ENCODE measurements at regions not wholly inside any gene's neighbourhood (a gene's known extent, or its start where the extent isn't known, plus 50 kb on each side); places are given as distances from the start of the nearest gene placed in this dataset.

DNA sequence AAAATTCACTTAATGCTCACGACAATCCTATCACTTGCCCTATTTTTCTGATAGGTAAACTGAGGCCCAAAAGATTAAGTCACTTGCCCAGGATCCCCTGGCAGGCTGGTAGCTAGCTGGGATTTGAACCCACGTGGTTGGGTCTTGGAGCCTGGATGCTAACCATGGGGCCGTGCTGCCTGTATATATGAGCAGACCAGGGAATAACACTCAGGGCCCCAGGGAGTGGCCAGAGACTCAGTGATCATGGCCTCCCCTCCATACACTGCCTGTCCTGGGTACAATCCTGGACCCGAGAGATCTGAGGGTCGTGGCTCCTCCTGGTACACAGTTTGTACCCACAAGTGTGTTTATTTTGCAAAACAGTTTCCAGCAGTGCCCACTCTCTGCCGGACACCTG lies 116.9 kb upstream of the PTPN1 start:
- no peaks in the 10 kb centered on the region for H3K27me3 Mint-ChIP-seq
- DNase-seq = no peak

GRCh38 chr20:50393990-50394561 lies 116.1 kb upstream of the PTPN1 start:
- peaks cover 10% of the 10 kb centered on the region for H3K4me1 Mint-ChIP-seq (ENCODE audit: low read depth)
- H3K4me3 Mint-ChIP-seq = no peak overlapping the region
- H3K36me3 Mint-ChIP-seq (ENCODE audit: low read depth) = no peaks in the 10 kb centered on the region
- no peak overlapping the region for H3K27ac Mint-ChIP-seq
- DNase-seq = no peak
- no peaks in the 10 kb centered on the region for H3K27me3 Mint-ChIP-seq
- no peaks in the 10 kb centered on the region for H3K9me3 Mint-ChIP-seq

More for the DNA sequence above, 116.9 kb upstream of the PTPN1 start:
- Mint-ChIP-seq H3K36me3 (ENCODE audit: low read depth) (no peaks in the 10 kb centered on the region), H3K9me3 (no peaks in the 10 kb centered on the region), H3K4me3 (no peak overlapping the region), H3K4me1 (ENCODE audit: low read depth) (peaks cover 18% of the 10 kb centered on the region), H3K27ac (no peak overlapping the region)

GRCh38 chr20:50394569-50394968 lies 115.6 kb upstream of the PTPN1 start:
- H3K4me3 Mint-ChIP-seq = no peak overlapping the region
- H3K27me3 Mint-ChIP-seq = no peaks in the 10 kb centered on the region
- H3K4me1 Mint-ChIP-seq (ENCODE audit: low read depth) = peaks cover 7% of the 10 kb centered on the region
- H3K27ac Mint-ChIP-seq = no peak overlapping the region
- H3K9me3 Mint-ChIP-seq = no peaks in the 10 kb centered on the region
- H3K36me3 Mint-ChIP-seq (ENCODE audit: low read depth) = no peaks in the 10 kb centered on the region
- DNase-seq = no peak

- no peak for DNase-seq
- Mint-ChIP-seq H3K27me3 (no peaks in the 10 kb centered on the region), H3K4me3 (no peak overlapping the region), H3K9me3 (no peaks in the 10 kb centered on the region), H3K36me3 (ENCODE audit: low read depth) (no peaks in the 10 kb centered on the region), H3K4me1 (ENCODE audit: low read depth) (peaks cover 7% of the 10 kb centered on the region), H3K27ac (no peak overlapping the region)
These were observed 114.9 kb upstream of the PTPN1 start for GRCh38 chr20:50395251-50395729.

DNA sequence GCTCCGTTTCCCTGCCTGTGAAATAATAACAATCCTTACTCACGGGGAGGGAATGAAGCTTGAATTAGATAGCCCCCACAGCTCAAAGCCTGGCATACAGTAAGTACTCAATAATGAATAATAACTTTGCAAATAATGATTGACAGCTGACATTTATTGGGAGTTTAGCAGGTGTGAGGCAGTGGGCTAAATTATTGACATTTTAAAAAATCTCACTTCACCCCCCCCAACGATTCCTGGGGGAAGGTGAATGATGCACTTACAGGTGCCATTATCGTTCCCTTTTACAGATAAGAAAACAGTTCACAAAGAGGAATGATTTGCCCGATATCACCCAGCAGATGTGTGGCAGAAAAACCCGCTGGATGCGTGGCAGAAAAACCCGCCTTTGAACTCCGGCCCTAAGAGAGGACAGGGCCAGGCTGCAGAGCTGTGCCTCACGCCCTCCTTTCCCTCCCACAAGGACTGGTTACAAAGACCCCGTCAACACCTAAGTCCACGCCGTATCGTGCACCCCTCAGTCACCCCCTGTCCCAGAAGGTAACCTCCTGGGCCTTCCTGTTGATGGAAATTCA lies 114.2 kb upstream of the PTPN1 start:
- Mint-ChIP-seq H3K27ac (no peak overlapping the region), H3K4me1 (ENCODE audit: low read depth) (peaks cover 7% of the 10 kb centered on the region), H3K36me3 (ENCODE audit: low read depth) (no peaks in the 10 kb centered on the region), H3K4me3 (no peak overlapping the region), H3K9me3 (no peaks in the 10 kb centered on the region), H3K27me3 (no peaks in the 10 kb centered on the region)
- no peak for DNase-seq

DNA sequence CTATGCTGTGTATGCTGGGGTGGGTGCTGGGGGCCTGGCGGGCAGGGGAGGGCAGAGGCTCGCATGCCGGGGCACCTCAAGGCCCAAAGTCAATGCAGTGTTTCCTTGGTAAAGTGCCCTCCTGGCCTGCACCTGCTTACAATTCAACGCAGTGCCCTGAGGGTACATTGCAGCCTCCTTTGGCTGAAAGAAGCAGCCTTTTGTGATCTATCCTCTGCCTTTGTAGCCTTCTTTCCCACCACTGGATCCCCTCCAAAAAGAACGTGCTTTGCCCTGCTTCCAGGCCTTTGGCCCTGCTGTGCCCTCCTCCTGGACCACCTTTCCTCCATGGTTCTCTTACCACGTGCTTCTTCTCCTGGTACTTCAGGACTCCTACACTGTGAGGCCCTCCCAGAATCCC lies 113.6 kb upstream of the PTPN1 start:
- no peaks in the 10 kb centered on the region for H3K36me3 Mint-ChIP-seq (ENCODE audit: low read depth)
- no peak overlapping the region for H3K27ac Mint-ChIP-seq
- H3K4me3 Mint-ChIP-seq = no peak overlapping the region
- no peaks in the 10 kb centered on the region for H3K27me3 Mint-ChIP-seq
- no peaks in the 10 kb centered on the region for H3K9me3 Mint-ChIP-seq
- H3K4me1 Mint-ChIP-seq (ENCODE audit: low read depth) = peaks cover 6% of the 10 kb centered on the region
- no peak for DNase-seq

DNA sequence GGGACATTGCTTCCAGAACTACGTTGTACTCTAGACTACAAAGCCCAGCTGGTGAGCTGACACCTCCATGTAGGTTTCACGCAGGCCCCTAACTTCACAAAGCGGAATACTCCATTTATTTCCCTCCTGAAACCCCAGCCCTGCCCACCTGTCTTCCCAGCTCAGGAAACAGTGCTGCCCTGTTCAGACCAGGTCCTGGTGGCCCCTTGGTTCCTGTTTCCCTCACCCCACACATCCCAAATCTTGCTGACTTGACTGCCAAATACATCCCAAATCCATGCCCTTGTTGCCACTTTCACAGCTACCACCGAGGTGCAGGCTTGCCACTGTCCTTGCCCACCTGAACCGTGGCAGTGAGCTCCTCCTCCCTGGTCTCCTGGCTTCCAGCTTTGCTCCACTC lies 113.1 kb upstream of the PTPN1 start:
- no peak overlapping the region for H3K4me3 Mint-ChIP-seq
- H3K27me3 Mint-ChIP-seq = no peaks in the 10 kb centered on the region
- no peak overlapping the region for H3K27ac Mint-ChIP-seq
- H3K9me3 Mint-ChIP-seq = no peaks in the 10 kb centered on the region
- no peak for DNase-seq
- no peaks in the 10 kb centered on the region for H3K36me3 Mint-ChIP-seq (ENCODE audit: low read depth)
- H3K4me1 Mint-ChIP-seq (ENCODE audit: low read depth) = peaks cover 4% of the 10 kb centered on the region

- Mint-ChIP-seq H3K4me3 (no peak overlapping the region), H3K27ac (no peak overlapping the region), H3K36me3 (ENCODE audit: low read depth) (no peaks in the 10 kb centered on the region), H3K27me3 (no peaks in the 10 kb centered on the region), H3K4me1 (ENCODE audit: low read depth) (no peaks in the 10 kb centered on the region), H3K9me3 (no peaks in the 10 kb centered on the region)
- no peak for DNase-seq
These were observed 112.1 kb upstream of the PTPN1 start for GRCh38 chr20:50398064-50398463.

- Mint-ChIP-seq H3K9me3 (no peaks in the 10 kb centered on the region), H3K36me3 (ENCODE audit: low read depth) (no peaks in the 10 kb centered on the region)
- no peak for DNase-seq
These were observed 111.7 kb upstream of the PTPN1 start for GRCh38 chr20:50398471-50398820.

DNA sequence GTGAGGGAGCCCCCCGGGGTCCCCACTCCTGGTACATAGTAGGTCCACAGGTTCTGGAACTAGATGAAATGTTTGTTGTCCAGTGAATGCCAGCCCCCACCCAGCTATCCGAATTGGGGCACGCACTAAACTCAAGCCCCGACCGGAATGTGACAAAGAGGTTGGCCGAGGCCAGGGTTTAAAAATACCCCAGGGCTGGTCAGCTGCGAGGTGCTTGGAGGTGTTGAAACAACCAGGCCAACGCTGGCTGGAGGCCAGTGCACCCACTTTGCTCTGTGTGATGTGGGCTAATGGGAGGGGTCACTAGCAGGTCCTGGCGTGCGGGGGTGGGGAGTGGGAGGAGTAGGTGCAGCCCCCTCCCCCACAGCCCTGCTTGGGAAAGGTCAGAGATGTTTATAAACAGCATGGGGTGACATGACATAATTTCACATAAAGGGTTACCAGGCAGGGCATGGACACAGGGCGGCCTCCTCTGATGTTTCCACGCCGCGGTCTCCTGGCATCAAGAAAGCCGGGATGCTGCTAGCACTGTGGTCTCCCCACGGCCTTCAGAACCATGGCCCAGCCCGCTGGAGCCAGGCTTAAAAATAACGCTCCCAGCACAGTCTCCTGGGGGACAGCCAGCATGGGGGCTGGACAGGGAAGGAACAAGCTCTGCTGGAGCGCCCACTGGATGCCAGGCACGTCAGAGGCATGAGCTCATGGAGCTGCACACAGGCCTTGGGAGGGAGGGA lies 111.2 kb upstream of the PTPN1 start:
- no peaks in the 10 kb centered on the region for H3K9me3 Mint-ChIP-seq
- no peak for DNase-seq
- H3K27ac Mint-ChIP-seq = no peak overlapping the region
- H3K27me3 Mint-ChIP-seq = no peaks in the 10 kb centered on the region
- H3K36me3 Mint-ChIP-seq (ENCODE audit: low read depth) = no peaks in the 10 kb centered on the region
- no peaks in the 10 kb centered on the region for H3K4me1 Mint-ChIP-seq (ENCODE audit: low read depth)
- H3K4me3 Mint-ChIP-seq = no peak overlapping the region

More at GRCh38 chr20:50398471-50398820, 111.7 kb upstream of the PTPN1 start:
- no peak overlapping the region for H3K27ac Mint-ChIP-seq
- H3K4me3 Mint-ChIP-seq = no peak overlapping the region
- no peaks in the 10 kb centered on the region for H3K27me3 Mint-ChIP-seq
- no peaks in the 10 kb centered on the region for H3K4me1 Mint-ChIP-seq (ENCODE audit: low read depth)

DNA sequence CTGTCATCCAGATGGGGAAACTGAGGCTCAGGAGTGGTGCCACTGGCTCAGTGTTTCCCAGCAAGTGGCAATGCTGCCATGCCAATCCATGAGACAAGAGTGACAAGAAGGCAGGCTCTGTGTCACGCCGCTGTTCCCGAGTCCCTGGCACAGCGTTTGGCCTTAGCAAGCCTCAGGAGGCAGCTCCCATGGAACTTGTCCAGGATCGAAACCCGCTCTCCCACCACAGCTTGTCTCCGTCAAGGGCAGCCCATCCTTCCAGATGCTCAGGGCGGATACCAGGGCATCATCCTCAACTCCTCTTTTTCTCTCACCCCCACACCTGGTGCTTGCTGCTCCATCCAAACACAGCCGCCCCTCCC lies 110.6 kb upstream of the PTPN1 start:
- no peaks in the 10 kb centered on the region for H3K4me1 Mint-ChIP-seq (ENCODE audit: low read depth)
- no peak overlapping the region for H3K27ac Mint-ChIP-seq
- H3K27me3 Mint-ChIP-seq = no peaks in the 10 kb centered on the region
- no peak for DNase-seq
- no peak overlapping the region for H3K4me3 Mint-ChIP-seq
- H3K36me3 Mint-ChIP-seq (ENCODE audit: low read depth) = no peaks in the 10 kb centered on the region
- no peaks in the 10 kb centered on the region for H3K9me3 Mint-ChIP-seq

GRCh38 chr20:50399917-50400704 lies 110.1 kb upstream of the PTPN1 start:
- H3K27ac Mint-ChIP-seq = no peak overlapping the region
- no peak overlapping the region for H3K4me3 Mint-ChIP-seq
- no peaks in the 10 kb centered on the region for H3K4me1 Mint-ChIP-seq (ENCODE audit: low read depth)
- no peak for DNase-seq
- no peaks in the 10 kb centered on the region for H3K27me3 Mint-ChIP-seq
- no peaks in the 10 kb centered on the region for H3K9me3 Mint-ChIP-seq
- no peaks in the 10 kb centered on the region for H3K36me3 Mint-ChIP-seq (ENCODE audit: low read depth)

DNA sequence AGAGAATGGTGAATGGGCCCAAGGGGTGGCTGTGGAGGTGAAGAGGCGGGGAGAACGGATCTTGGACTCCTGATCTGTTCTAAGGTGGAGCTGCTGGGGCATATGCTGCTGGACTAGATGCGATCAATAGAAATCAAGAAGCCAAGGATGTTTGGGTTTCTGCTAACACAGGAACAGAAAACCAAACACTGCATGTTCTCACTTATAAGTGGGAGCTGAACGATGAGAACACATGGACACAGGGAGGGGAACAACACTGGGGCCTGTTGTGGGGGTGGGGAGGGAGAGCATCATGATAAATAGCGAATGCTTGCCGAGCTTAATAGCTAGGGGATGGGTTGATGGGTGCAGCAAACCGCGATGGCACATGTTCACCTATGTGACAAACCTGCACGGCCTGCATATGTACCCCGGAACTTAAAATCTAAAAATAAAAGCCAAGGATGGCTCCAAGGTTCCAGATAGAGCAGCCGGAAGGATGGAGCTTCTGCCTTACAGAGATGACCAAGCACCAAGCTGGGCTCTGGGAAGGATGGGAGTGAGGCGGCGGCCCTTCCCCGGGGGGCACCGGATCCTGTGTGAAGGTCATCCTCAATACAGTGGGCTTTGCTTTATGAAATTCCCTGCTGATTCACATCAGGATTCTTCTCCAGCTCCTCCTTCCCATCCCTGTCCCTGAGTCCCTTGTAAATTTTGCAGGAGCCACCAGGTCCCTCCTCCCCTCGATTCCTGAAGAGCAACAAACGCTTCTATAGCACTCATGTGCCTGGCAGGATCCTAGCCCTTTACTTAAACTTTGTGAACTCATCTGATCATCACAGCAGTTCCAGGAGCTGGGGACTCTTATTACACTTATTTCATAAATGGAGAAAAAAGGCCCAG lies 109.2 kb upstream of the PTPN1 start:
- no peak overlapping the region for H3K27ac Mint-ChIP-seq
- no peak for DNase-seq
- H3K36me3 Mint-ChIP-seq (ENCODE audit: low read depth) = no peaks in the 10 kb centered on the region
- no peaks in the 10 kb centered on the region for H3K27me3 Mint-ChIP-seq
- H3K4me3 Mint-ChIP-seq = no peak overlapping the region
- no peaks in the 10 kb centered on the region for H3K4me1 Mint-ChIP-seq (ENCODE audit: low read depth)
- no peaks in the 10 kb centered on the region for H3K9me3 Mint-ChIP-seq
